Liver (tissue), 8 donors: ENCODE measurements at regions not wholly inside any gene's neighbourhood (a gene's known extent, or its start where the extent isn't known, plus 50 kb on each side); places are given as distances from the start of the nearest gene placed in this dataset.

ENCODE experiments used
- DNase-seq: peaks from one replicate; pipeline ENCODE4 v3.0.0-alpha.2; 2017; ENCODE audit warnings: low spot score
- H3K27ac ChIP-seq, 2 donors: one replicate each; pipeline ENCODE4 v1.7.0; 2013; ENCODE audit warnings: inconsistent platforms in 2 of 2, low read length in 2 of 2, control low read depth in 1 of 2, low read depth in 1 of 2, mild to moderate bottlenecking in 1 of 2
- H3K27me3 ChIP-seq, 4 donors: one replicate each; pipeline versions ENCODE4 v1.6.1 to v1.7.0; 2013; ENCODE audit warnings: low read length in 3 of 4, inconsistent platforms in 1 of 4, mild to moderate bottlenecking in 1 of 4, moderate library complexity in 1 of 4; ENCODE audit not compliant: control insufficient read depth in 4 of 4, insufficient read depth in 4 of 4
- H3K36me3 ChIP-seq, 4 donors: one replicate each; pipeline versions ENCODE4 v1.6.1 to v1.7.0; 2013; ENCODE audit warnings: low read length in 3 of 4, mild to moderate bottlenecking in 3 of 4, low read depth in 1 of 4, moderate library complexity in 1 of 4; ENCODE audit not compliant: control insufficient read depth in 4 of 4, insufficient read depth in 3 of 4
- H3K4me1 ChIP-seq, 4 donors: one replicate each; pipeline versions ENCODE4 v1.6.1 to v1.7.0; 2013; ENCODE audit warnings: low read length in 3 of 4, mild to moderate bottlenecking in 3 of 4, moderate library complexity in 1 of 4; ENCODE audit not compliant: control insufficient read depth in 4 of 4, insufficient read depth in 4 of 4
- H3K4me3 ChIP-seq, 3 donors: one replicate each; pipeline versions ENCODE4 v1.6.1 to v1.7.0; 2013; ENCODE audit warnings: low read length in 3 of 3, control low read depth in 1 of 3, low read depth in 1 of 3, mild to moderate bottlenecking in 1 of 3
- H3K9ac ChIP-seq, 2 donors: one replicate each; pipeline ENCODE4 v1.7.0; 2013; ENCODE audit warnings: low read length in 2 of 2, mild to moderate bottlenecking in 2 of 2, moderate library complexity in 2 of 2, control low read depth in 1 of 2, low read depth in 1 of 2
- H3K9me3 ChIP-seq, 4 donors: one replicate each; pipeline versions ENCODE4 v1.6.1 to v1.7.0; 2013; ENCODE audit warnings: low read length in 3 of 4; ENCODE audit not compliant: control insufficient read depth in 4 of 4
- CTCF ChIP-seq: fragments of 150-350 bp; IDR thresholded peaks from 2 replicates; pipeline ENCODE4 v1.5.1; 2017; ENCODE audit warnings: improper control_type of control experiment, low read depth, low read length; ENCODE audit not compliant: missing input control
- FOXA1 ChIP-seq: IDR thresholded peaks from 2 replicates; pipeline ENCODE4 v1.6.1; 2016; ENCODE audit warnings: antibody characterized with exemption
- GABPA ChIP-seq, 2 donors: IDR thresholded peaks in 1 of 2; conservative IDR thresholded peaks in 1 of 2; 2 replicates each; pipeline ENCODE4 v1.6.1; 2016; ENCODE audit warnings: antibody characterized with exemption in 2 of 2, mild to moderate bottlenecking in 1 of 2, moderate library complexity in 1 of 2
- NR2F2 ChIP-seq: IDR thresholded peaks from 2 replicates; pipeline ENCODE4 v1.6.1; 2016; ENCODE audit warnings: antibody characterized with exemption
- REST ChIP-seq: IDR thresholded peaks from 2 replicates; pipeline ENCODE4 v1.6.1; 2016; ENCODE audit warnings: antibody characterized with exemption, mild to moderate bottlenecking
- RXRA ChIP-seq, 2 donors: IDR thresholded peaks; 2 replicates each; pipeline ENCODE4 v1.6.1; 2017 to 2018; ENCODE audit warnings: antibody characterized with exemption in 2 of 2, mild to moderate bottlenecking in 1 of 2
- TAF1 ChIP-seq: conservative IDR thresholded peaks from 2 replicates; pipeline ENCODE4 v1.6.1; 2016; ENCODE audit warnings: antibody characterized with exemption, mild to moderate bottlenecking
- YY1 ChIP-seq: IDR thresholded peaks from 2 replicates; pipeline ENCODE4 v1.6.1; 2016; ENCODE audit warnings: antibody characterized with exemption, mild to moderate bottlenecking
- WGBS: extraction: QIAGEN DNeasy Blood & Tissue Kit; methylation state at CpG from one replicate; pipeline ENCODE4 v1.1.7; 2013; 5-methylcytosine and 5-hydroxymethylcytosine counted together
- donor health status: healthy.
- donor health status: healthy.
- donor health status: healthy.
- donor health status: healthy.
- donor health status: healthy.

- TF ChIP-seq REST, result no peak
- no peak for TF ChIP-seq CTCF
Observed at GRCh38 chr16:17529982-17530760, 59.4 kb upstream of the XYLT1 start (continued).

- no peaks in the 10 kb centered on the region for H3K4me1 ChIP-seq
- peaks cover 0 to 12% (median 0%) of the 10 kb centered on the region in 4 donors for H3K27me3 ChIP-seq
- H3K36me3 ChIP-seq, result no peaks in the 10 kb centered on the region
- H3K4me3 ChIP-seq, result no peak overlapping the region
- TF ChIP-seq RXRA (IDR thresholded peaks at IDR 0.05) (no peak), TAF1 (no peak), YY1 (no peak), REST (no peak), FOXA1 (no peak), GABPA (IDR thresholded peaks at IDR 0.05 in 1 of 2, conservative IDR thresholded peaks at IDR 0.05 in 1 of 2) (no peak), NR2F2 (no peak)
- H3K9me3 ChIP-seq, result peaks cover 0 to 3% (median 2%) of the 10 kb centered on the region in 4 donors
- H3K9ac ChIP-seq, result no peak overlapping the region
- H3K27ac ChIP-seq, result no peak overlapping the region
- no peak for DNase-seq
- 88% methylated on average over 4 of the region's 4 CpGs for WGBS
Observed at GRCh38 chr16:17526956-17527937, 56.5 kb upstream of the XYLT1 start.
